ENCODE measurements at regions not wholly inside any gene's neighbourhood (a gene's known extent, or its start where the extent isn't known, plus 50 kb on each side); places are given as distances from the start of the nearest gene placed in this dataset.
"Not testable (repeated sequence)": the region's sequence is repeated elsewhere in the genome, so short reads cannot be mapped to it uniquely, and the experiment has no call there.

DNA sequence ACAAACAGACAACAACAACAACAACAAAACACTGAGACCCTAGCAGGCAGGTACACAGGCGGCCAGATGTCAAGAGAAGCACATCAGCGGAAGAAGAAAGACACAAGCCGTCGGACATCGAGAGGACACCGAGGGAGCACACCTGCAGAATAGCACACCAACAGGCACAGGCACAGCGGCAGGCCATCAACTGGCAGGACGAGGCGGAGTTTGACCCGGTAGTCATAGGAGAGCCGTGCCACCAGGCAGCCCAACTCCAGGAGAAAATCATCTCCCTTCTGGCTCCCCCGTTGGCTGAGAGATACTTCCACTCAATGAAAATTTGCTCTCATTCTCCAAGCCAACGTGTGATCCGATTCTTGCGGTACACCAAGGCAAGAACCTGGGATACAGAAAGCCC lies 352.1 kb upstream of the IZUMO3 start:
- Histone ChIP-seq H3K9ac (ENCODE audit: low read length) (no peak overlapping the region), H3K4me2 (ENCODE audit: low read length) (no peak overlapping the region), H3K27ac (ENCODE audit: low read length) (no peak overlapping the region), H3K36me3 (replicated peaks; ENCODE audit: low read depth, low read length) (no peaks in the 10 kb centered on the region), H3K79me2 (ENCODE audit: low read length) (no peaks in the 10 kb centered on the region), H3K9me3 (ENCODE audit: insufficient read depth, low read length) (no peaks in the 10 kb centered on the region), H3K27me3 (ENCODE audit: low read depth, low read length) (no peaks in the 10 kb centered on the region), H3K4me1 (ENCODE audit: low read length) (no peaks in the 10 kb centered on the region), H4K20me1 (ENCODE audit: insufficient read depth, low read length) (no peaks in the 10 kb centered on the region), H3K4me3 (ENCODE audit: low read length) (no peak overlapping the region), H2AFZ (ENCODE audit: low read depth, low read length) (no peak overlapping the region)
- TF ChIP-seq EZH2phosphoT487 (IDR thresholded peaks at IDR 0.05; ENCODE audit: low read depth), result no peak
- TF ChIP-seq, protein P1, sequence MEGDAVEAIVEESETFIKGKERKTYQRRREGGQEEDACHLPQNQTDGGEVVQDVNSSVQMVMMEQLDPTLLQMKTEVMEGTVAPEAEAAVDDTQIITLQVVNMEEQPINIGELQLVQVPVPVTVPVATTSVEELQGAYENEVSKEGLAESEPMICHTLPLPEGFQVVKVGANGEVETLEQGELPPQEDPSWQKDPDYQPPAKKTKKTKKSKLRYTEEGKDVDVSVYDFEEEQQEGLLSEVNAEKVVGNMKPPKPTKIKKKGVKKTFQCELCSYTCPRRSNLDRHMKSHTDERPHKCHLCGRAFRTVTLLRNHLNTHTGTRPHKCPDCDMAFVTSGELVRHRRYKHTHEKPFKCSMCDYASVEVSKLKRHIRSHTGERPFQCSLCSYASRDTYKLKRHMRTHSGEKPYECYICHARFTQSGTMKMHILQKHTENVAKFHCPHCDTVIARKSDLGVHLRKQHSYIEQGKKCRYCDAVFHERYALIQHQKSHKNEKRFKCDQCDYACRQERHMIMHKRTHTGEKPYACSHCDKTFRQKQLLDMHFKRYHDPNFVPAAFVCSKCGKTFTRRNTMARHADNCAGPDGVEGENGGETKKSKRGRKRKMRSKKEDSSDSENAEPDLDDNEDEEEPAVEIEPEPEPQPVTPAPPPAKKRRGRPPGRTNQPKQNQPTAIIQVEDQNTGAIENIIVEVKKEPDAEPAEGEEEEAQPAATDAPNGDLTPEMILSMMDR (IDR thresholded peaks at IDR 0.05; ENCODE audit: low read depth, low read length), result no peak

DNA sequence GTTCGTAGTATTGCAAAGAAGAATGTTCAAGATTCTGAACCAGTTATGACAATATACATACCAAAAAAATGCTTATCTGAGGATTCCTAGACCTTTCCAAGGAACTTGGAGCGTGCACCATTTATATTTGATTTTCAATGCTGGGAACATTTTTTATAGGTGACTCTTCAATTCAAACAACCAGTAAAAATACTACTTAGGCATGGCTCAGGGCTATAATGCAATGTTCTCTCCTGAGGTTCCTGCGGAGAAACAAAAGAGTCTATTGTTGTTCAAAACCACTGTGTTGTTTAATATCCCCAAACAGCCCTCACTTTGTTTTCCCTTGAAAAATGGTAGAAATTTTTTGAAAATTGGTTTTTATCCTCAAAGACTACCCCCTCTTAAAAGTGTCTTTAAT lies 335.7 kb upstream of the IZUMO3 start:
- Histone ChIP-seq H3K27me3 (ENCODE audit: low read depth, low read length) (no peaks in the 10 kb centered on the region), H2AFZ (ENCODE audit: low read depth, low read length) (no peak overlapping the region), H3K4me2 (ENCODE audit: low read length) (no peak overlapping the region), H3K9me3 (ENCODE audit: insufficient read depth, low read length) (no peaks in the 10 kb centered on the region), H4K20me1 (ENCODE audit: insufficient read depth, low read length) (no peaks in the 10 kb centered on the region), H3K4me1 (ENCODE audit: low read length) (no peaks in the 10 kb centered on the region), H3K36me3 (replicated peaks; ENCODE audit: low read depth, low read length) (no peaks in the 10 kb centered on the region), H3K79me2 (ENCODE audit: low read length) (no peaks in the 10 kb centered on the region), H3K27ac (ENCODE audit: low read length) (no peak overlapping the region), H3K9ac (ENCODE audit: low read length) (no peak overlapping the region), H3K4me3 (ENCODE audit: low read length) (no peak overlapping the region)
- no peak for TF ChIP-seq EZH2phosphoT487 (IDR thresholded peaks at IDR 0.05; ENCODE audit: low read depth)
- TF ChIP-seq, protein P1 (IDR thresholded peaks at IDR 0.05; ENCODE audit: low read depth, low read length), result no peak

DNA sequence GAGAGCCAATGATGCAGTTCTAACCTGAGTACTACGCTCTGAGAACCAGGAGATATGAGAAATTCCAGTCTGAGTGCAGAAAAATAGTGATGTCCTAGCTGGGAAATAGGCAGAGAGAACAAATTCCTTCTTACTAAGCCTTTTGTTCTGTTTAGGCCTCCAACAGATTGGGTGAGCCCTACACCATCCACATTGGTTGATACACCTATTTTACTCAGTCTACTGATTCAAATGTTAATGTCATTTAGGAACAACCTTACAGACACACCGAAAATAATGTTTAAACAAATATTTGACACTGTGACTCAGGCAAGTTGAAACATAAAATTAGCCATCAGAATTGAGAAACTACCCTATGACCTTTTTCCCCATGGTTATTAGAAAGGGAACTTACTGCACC lies 333.9 kb upstream of the IZUMO3 start:
- no peak overlapping the region for H3K4me2 ChIP-seq (ENCODE audit: low read length)
- H3K9ac ChIP-seq (ENCODE audit: low read length), result no peak overlapping the region
- no peaks in the 10 kb centered on the region for H4K20me1 ChIP-seq (ENCODE audit: insufficient read depth, low read length)
- no peaks in the 10 kb centered on the region for H3K79me2 ChIP-seq (ENCODE audit: low read length)
- H3K27me3 ChIP-seq (ENCODE audit: low read depth, low read length), result no peaks in the 10 kb centered on the region
- H2AFZ ChIP-seq (ENCODE audit: low read depth, low read length), result no peak overlapping the region
- TF ChIP-seq EZH2phosphoT487 (IDR thresholded peaks at IDR 0.05; ENCODE audit: low read depth), result no peak
- TF ChIP-seq, protein P1 (IDR thresholded peaks at IDR 0.05; ENCODE audit: low read depth, low read length), result no peak
- no peak overlapping the region for H3K27ac ChIP-seq (ENCODE audit: low read length)
- H3K4me3 ChIP-seq (ENCODE audit: low read length), result no peak overlapping the region
- no peaks in the 10 kb centered on the region for H3K36me3 ChIP-seq (replicated peaks; ENCODE audit: low read depth, low read length)
- no peaks in the 10 kb centered on the region for H3K9me3 ChIP-seq (ENCODE audit: insufficient read depth, low read length)
- no peaks in the 10 kb centered on the region for H3K4me1 ChIP-seq (ENCODE audit: low read length)

DNA sequence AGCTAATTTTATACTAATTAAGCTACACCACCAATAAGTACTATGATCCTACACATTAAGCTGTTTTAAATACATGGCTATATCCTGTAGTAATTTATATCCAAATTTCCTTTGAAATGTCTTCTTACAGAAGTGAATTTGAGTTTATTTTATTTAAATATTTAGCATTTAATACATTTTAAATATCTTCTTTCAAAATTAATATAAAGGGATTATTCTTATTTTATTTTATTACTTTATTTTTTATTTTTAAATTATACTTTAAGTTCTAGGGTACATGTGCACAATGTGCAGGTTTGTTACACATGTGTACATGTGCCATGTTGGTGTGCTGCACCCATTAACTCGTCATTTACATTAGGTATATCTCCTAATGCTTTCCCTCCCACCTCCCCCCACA lies 310.9 kb upstream of the IZUMO3 start:
- not testable (repeated sequence) for H3K9ac ChIP-seq (ENCODE audit: low read length); H2AFZ ChIP-seq (ENCODE audit: low read depth, low read length); H3K27me3 ChIP-seq (ENCODE audit: low read depth, low read length); H3K9me3 ChIP-seq (ENCODE audit: insufficient read depth, low read length); H3K4me2 ChIP-seq (ENCODE audit: low read length); H3K27ac ChIP-seq (ENCODE audit: low read length); H4K20me1 ChIP-seq (ENCODE audit: insufficient read depth, low read length); H3K79me2 ChIP-seq (ENCODE audit: low read length); H3K4me3 ChIP-seq (ENCODE audit: low read length); H3K4me1 ChIP-seq (ENCODE audit: low read length); H3K36me3 ChIP-seq (replicated peaks; ENCODE audit: low read depth, low read length)

Measured in OCI-LY3 (cell line).